ENCODE measurements at regions not wholly inside any gene's neighbourhood (a gene's known extent, or its start where the extent isn't known, plus 50 kb on each side); places are given as distances from the start of the nearest gene placed in this dataset.
"Not testable (repeated sequence)": the region's sequence is repeated elsewhere in the genome, so short reads cannot be mapped to it uniquely, and the experiment has no call there.

GRCh38 chr10:3255616-3256015 lies 83.0 kb upstream of the PITRM1 start:
- ChIA-PET POLR2A (ENCODE audit: low non-redundant PET) (no interaction called here), CTCF (interaction anchor here (0.6 kb wide), 1 partner anchor 156 kb away, joined by 4 read pairs; no protein-coding TSS in a partner anchor)
- TF ChIP-seq CTCF (conservative IDR thresholded peaks at IDR 0.05; ENCODE audit: low read depth), result no peak
- no peak overlapping the region for H3K27ac ChIP-seq
- no peak for DNase-seq (ENCODE audit: low spot score)

GRCh38 chr10:3255075-3255474 lies 82.5 kb upstream of the PITRM1 start:
- no peak overlapping the region for H3K27ac ChIP-seq
- TF ChIP-seq CTCF (conservative IDR thresholded peaks at IDR 0.05; ENCODE audit: low read depth), result no peak
- POLR2A ChIA-PET (ENCODE audit: low non-redundant PET), result no interaction called here
- CTCF ChIA-PET, result interaction anchor here (0.6 kb wide), 1 partner anchor 617 kb away, joined by 6 read pairs; no protein-coding TSS in a partner anchor
- no peak for DNase-seq (ENCODE audit: low spot score)

- H3K27ac ChIP-seq; DNase-seq (ENCODE audit: low spot score); CTCF ChIA-PET; POLR2A ChIA-PET (ENCODE audit: low non-redundant PET): not testable (repeated sequence)
Observed at GRCh38 chr10:3253974-3254373, 81.4 kb upstream of the PITRM1 start.

- ChIA-PET POLR2A (ENCODE audit: low non-redundant PET) (no interaction called here), CTCF (no interaction called here)
- no peak for DNase-seq (ENCODE audit: low spot score)
- no peak overlapping the region for H3K27ac ChIP-seq
- no peak for TF ChIP-seq CTCF (conservative IDR thresholded peaks at IDR 0.05; ENCODE audit: low read depth)
Observed at GRCh38 chr10:3251172-3251571, 78.6 kb upstream of the PITRM1 start.

- ChIA-PET CTCF (no interaction called here), POLR2A (ENCODE audit: low non-redundant PET) (no interaction called here)
- no peak for TF ChIP-seq CTCF (conservative IDR thresholded peaks at IDR 0.05; ENCODE audit: low read depth)
- H3K27ac ChIP-seq, result no peak overlapping the region
- no peak for DNase-seq (ENCODE audit: low spot score)
Observed at GRCh38 chr10:3249307-3249889, 76.8 kb upstream of the PITRM1 start.

- CTCF ChIA-PET, result interaction anchor here (0.6 to 0.9 kb wide), 2 partner anchors 40 to 921 kb away, joined by 4 to 7 read pairs; no protein-coding TSS in a partner anchor
- POLR2A ChIA-PET (ENCODE audit: low non-redundant PET), result no interaction called here
- H3K27ac ChIP-seq, result no peak overlapping the region
- TF ChIP-seq CTCF (conservative IDR thresholded peaks at IDR 0.05; ENCODE audit: low read depth), result no peak
- peak; percentile 78 for DNase-seq (ENCODE audit: low spot score)
Observed at GRCh38 chr10:3248526-3249306, 76.1 kb upstream of the PITRM1 start.

- no peak for TF ChIP-seq CTCF (conservative IDR thresholded peaks at IDR 0.05; ENCODE audit: low read depth)
- ChIA-PET POLR2A (ENCODE audit: low non-redundant PET) (no interaction called here), CTCF (interaction anchor here (1.2 kb wide), 1 partner anchor 48 kb away, joined by 3 read pairs; no protein-coding TSS in a partner anchor)
- no peak overlapping the region for H3K27ac ChIP-seq
- DNase-seq (ENCODE audit: low spot score), result no peak
Observed at GRCh38 chr10:3245395-3245794, 72.8 kb upstream of the PITRM1 start.
